HCT116 (cell line): ENCODE measurements at regions not wholly inside any gene's neighbourhood (a gene's known extent, or its start where the extent isn't known, plus 50 kb on each side); places are given as distances from the start of the nearest gene placed in this dataset.

Experiments used
- ATAC-seq: fragments of 200-7000 bp; cut with Tn5 transposase; 2 replicates; pipeline ENCODE4 v1.9.1; 2020; ENCODE audit warnings: mild to moderate bottlenecking, moderate library complexity
- BruUV-seq: library from RNA; stranded (reverse); fragments of 400-500 nt; replicated peaks from 2 replicates; lab custom pipeline; 2021; lab: Mats Ljungman, UMichigan
- CTCF ChIA-PET: fragments of 300-600 bp; sonication (Branson Sonifier 250); formaldehyde crosslinking; loops from one replicate; lab custom pipeline; 2021; ENCODE audit warnings: antibody characterized with exemption; lab: Charles Lee
- POLR2A ChIA-PET: fragments of 300-600, 350-600 bp; sonication (Branson Sonifier 250); formaldehyde crosslinking; loops from one replicate; lab custom pipeline; 2021; ENCODE audit warnings: antibody characterized with exemption; lab: Charles Lee
- RAD21 ChIA-PET, 2 experiments: fragments of 300-600 bp; sonication (Branson Sonifier 250); formaldehyde crosslinking; loops; one replicate each; lab custom pipeline; 2023; ENCODE audit warnings: low total read pairs in 2 of 2; ENCODE audit not compliant: uncharacterized antibody in 2 of 2, unreplicated experiment in 2 of 2, low non-redundant PET in 1 of 2; lab: Charles Lee
- DNase-seq: peaks from one replicate; pipeline ENCODE4 v3.0.0-alpha.2; 2010; ENCODE audit warnings: low read depth, low spot score
- H2AFZ ChIP-seq: fragments of 200-600 bp; shearing (Covaris generic), sonication (generic); 2 replicates; pipeline ENCODE4 v1.6.1; 2017; ENCODE audit warnings: low read depth, mixed run types, mixed read lengths, antibody characterized with exemption, low read length; ENCODE audit not compliant: poor library complexity, severe bottlenecking
- H3K27ac ChIP-seq: 2 replicates; pipeline ENCODE4 v1.5.1; 2012; ENCODE audit warnings: low read depth, low read length
- H3K27me3 ChIP-seq: fragments of 200-600 bp; sonication (generic); 2 replicates; pipeline ENCODE4 v1.6.1; 2016; ENCODE audit warnings: mixed run types, low read length, mixed read lengths; ENCODE audit not compliant: insufficient read depth
- H3K36me3 ChIP-seq, 2 experiments: fragments of 200-500 bp in 1 of 2; fragments of 200-600 bp in 1 of 2; sonication (Bioruptor generic) in 1 of 2; sonication (generic) in 1 of 2; 2 replicates each; pipeline versions ENCODE4 v1.5.1 to v1.6.1; 2014 to 2016; ENCODE audit warnings: low read length in 2 of 2, inconsistent platforms in 1 of 2, mixed read lengths in 1 of 2, mixed run types in 1 of 2; ENCODE audit not compliant: insufficient read depth in 2 of 2, control insufficient read depth in 1 of 2
- H3K4me1 ChIP-seq, 2 experiments: fragments of 200-600 bp in 1 of 2; sonication (generic) in 1 of 2; 2 replicates each; pipeline versions ENCODE4 v1.5.1 to v1.6.1; 2012 to 2017; ENCODE audit warnings: low read length in 2 of 2, inconsistent platforms in 1 of 2, mild to moderate bottlenecking in 1 of 2, mixed read lengths in 1 of 2, mixed run types in 1 of 2, moderate library complexity in 1 of 2; ENCODE audit not compliant: insufficient read depth in 2 of 2, control insufficient read depth in 1 of 2
- H3K4me2 ChIP-seq: fragments of 200-600 bp; sonication (generic); 2 replicates; pipeline ENCODE4 v1.6.1; 2017; ENCODE audit warnings: mixed run types, low read length, mixed read lengths
- H3K4me3 ChIP-seq, 2 experiments: fragments of 200-600 bp in 1 of 2; sonication (generic) in 1 of 2; replicated peaks in 1 of 2; 2 replicates each; pipeline ENCODE4 v1.5.1; 2011 to 2016; ENCODE audit warnings: low read length in 2 of 2, control low read depth in 1 of 2, low read depth in 1 of 2, mild to moderate bottlenecking in 1 of 2, mixed read lengths in 1 of 2, mixed run types in 1 of 2
- H3K79me2 ChIP-seq: fragments of 200-600 bp; sonication (generic); 2 replicates; pipeline ENCODE4 v1.6.1; 2017; ENCODE audit warnings: mild to moderate bottlenecking, mixed run types, low read length, moderate library complexity, mixed read lengths; ENCODE audit not compliant: insufficient read depth
- H3K9ac ChIP-seq: fragments of 200-600 bp; sonication (generic); 2 replicates; pipeline ENCODE4 v1.6.1; 2016; ENCODE audit warnings: low read length, mixed read lengths
- H3K9me2 ChIP-seq: fragments of 200-600 bp; sonication (generic), shearing (Covaris generic); 2 replicates; pipeline ENCODE4 v1.6.1; 2017; ENCODE audit warnings: mixed run types, mild to moderate bottlenecking, moderate library complexity; ENCODE audit not compliant: insufficient read depth
- H3K9me3 ChIP-seq, 2 experiments: fragments of 200-500 bp in 1 of 2; fragments of 200-600 bp in 1 of 2; sonication (Bioruptor generic) in 1 of 2; sonication (generic) in 1 of 2; 2 replicates each; pipeline ENCODE4 v1.6.1; 2014 to 2017; ENCODE audit warnings: low read length in 2 of 2, mixed read lengths in 2 of 2, inconsistent platforms in 1 of 2, low read depth in 1 of 2, mild to moderate bottlenecking in 1 of 2, mixed run types in 1 of 2, moderate library complexity in 1 of 2; ENCODE audit not compliant: control insufficient read depth in 1 of 2, insufficient read depth in 1 of 2
- H4K20me1 ChIP-seq: fragments of 200-600 bp; sonication (generic), shearing (Covaris generic); 2 replicates; pipeline ENCODE4 v1.6.1; 2017; ENCODE audit warnings: mixed run types, mild to moderate bottlenecking, moderate library complexity; ENCODE audit not compliant: insufficient read depth
- CBX3 ChIP-seq: IDR thresholded peaks from 2 replicates; pipeline ENCODE4 v1.6.1; 2012; ENCODE audit warnings: low read depth
- CEBPB ChIP-seq: IDR thresholded peaks from 2 replicates; pipeline ENCODE4 v1.6.1; 2012; ENCODE audit warnings: low read depth
- EGR1 ChIP-seq: IDR thresholded peaks from 2 replicates; pipeline ENCODE4 v1.6.1; 2012; ENCODE audit warnings: low read depth
- EZH2 ChIP-seq: fragments of 200-600 bp; sonication (generic); IDR thresholded peaks from 2 replicates; pipeline ENCODE4 v1.6.1; 2017; ENCODE audit warnings: antibody characterized with exemption, mixed run types
- FOSL1 ChIP-seq: IDR thresholded peaks from 2 replicates; pipeline ENCODE4 v1.6.1; 2012; ENCODE audit warnings: low read depth
- MAX ChIP-seq: IDR thresholded peaks from 2 replicates; pipeline ENCODE4 v1.6.1; 2012
- POLR2A ChIP-seq: IDR thresholded peaks from 2 replicates; pipeline ENCODE4 v1.7.0; 2011; ENCODE audit warnings: borderline replicate concordance; ENCODE audit not compliant: insufficient read depth, insufficient read length; ENCODE audit errors: extremely low read depth
- POLR2AphosphoS5 ChIP-seq: IDR thresholded peaks from 2 replicates; pipeline ENCODE4 v1.6.1; 2011; ENCODE audit warnings: mild to moderate bottlenecking, low read depth, low read length, moderate library complexity
- RAD21 ChIP-seq: IDR thresholded peaks from 2 replicates; pipeline ENCODE4 v1.6.1; 2012; ENCODE audit warnings: low read depth, mild to moderate bottlenecking
- SIN3A ChIP-seq: IDR thresholded peaks from 2 replicates; pipeline ENCODE4 v1.6.1; 2012; ENCODE audit warnings: low read depth
- SP1 ChIP-seq: IDR thresholded peaks from 2 replicates; pipeline ENCODE4 v1.6.1; 2012; ENCODE audit warnings: low read depth
- SRF ChIP-seq: IDR thresholded peaks from 2 replicates; pipeline ENCODE4 v1.6.1; 2012; ENCODE audit warnings: low read depth
- YY1 ChIP-seq: IDR thresholded peaks from 2 replicates; pipeline ENCODE4 v1.6.1; 2011; ENCODE audit warnings: low read length, low read depth, moderate library complexity, mild to moderate bottlenecking; ENCODE audit not compliant: insufficient replicate concordance; ENCODE audit errors: extremely low read depth
- ZFX ChIP-seq: fragments of 450-650 bp; IDR thresholded peaks from 2 replicates; pipeline ENCODE4 v1.6.1; 2017
- ZNF274 ChIP-seq: fragments of 200-500 bp; sonication (Bioruptor generic); IDR thresholded peaks from 2 replicates; pipeline ENCODE4 v1.6.1; 2014; ENCODE audit warnings: mild to moderate bottlenecking, low read depth, low read length, inconsistent platforms
- intact Hi-C: fragments of 100-400 bp; cut with micrococcal nuclease; formaldehyde crosslinking; loops from 2 replicates; pipeline ENCODE4 v1.10.0; 2022
- TF ChIP-seq, protein P1 (sequence below): IDR thresholded peaks from 2 replicates; pipeline ENCODE4 v1.6.1; 2012; ENCODE audit warnings: low read depth
- TF ChIP-seq, protein P2 (sequence below): IDR thresholded peaks from 2 replicates; pipeline ENCODE4 v1.6.1; 2011; ENCODE audit warnings: mild to moderate bottlenecking, low read length, moderate library complexity; ENCODE audit not compliant: insufficient replicate concordance; ENCODE audit errors: extremely low read depth

- TF ChIP-seq FOSL1 (peak; percentile 25; the same call in 1 of the 2 replicates), SP1 (no peak), YY1 (no peak), POLR2AphosphoS5 (no peak)
- peak; percentile 52; the same call in 1 of the 2 replicates for ATAC-seq
- Histone ChIP-seq H4K20me1 (no peaks in the 10 kb centered on the region), H3K27ac (no peak overlapping the region), H3K4me2 (peak overlapping the region; percentile 24), H3K9me2 (no peaks in the 10 kb centered on the region), H3K79me2 (no peaks in the 10 kb centered on the region), H3K9ac (no peak overlapping the region), H2AFZ (no peak overlapping the region), H3K9me3 (no peaks in the 10 kb centered on the region), H3K4me1 (peaks cover 10 to 37% of the 10 kb centered on the region in 2 experiments), H3K27me3 (no peaks in the 10 kb centered on the region), H3K4me3 (no peak overlapping the region), H3K36me3 (no peaks in the 10 kb centered on the region)
- DNase-seq, result no peak
- ChIA-PET RAD21 (no interaction called here), CTCF (no interaction called here), POLR2A (no interaction called here)
- intact Hi-C loops, result no loop called here
- BruUV-seq, result no TSS peak
Observed at GRCh38 chr3:118548434-118548833, 486.2 kb downstream of the IGSF11 start.

DNA sequence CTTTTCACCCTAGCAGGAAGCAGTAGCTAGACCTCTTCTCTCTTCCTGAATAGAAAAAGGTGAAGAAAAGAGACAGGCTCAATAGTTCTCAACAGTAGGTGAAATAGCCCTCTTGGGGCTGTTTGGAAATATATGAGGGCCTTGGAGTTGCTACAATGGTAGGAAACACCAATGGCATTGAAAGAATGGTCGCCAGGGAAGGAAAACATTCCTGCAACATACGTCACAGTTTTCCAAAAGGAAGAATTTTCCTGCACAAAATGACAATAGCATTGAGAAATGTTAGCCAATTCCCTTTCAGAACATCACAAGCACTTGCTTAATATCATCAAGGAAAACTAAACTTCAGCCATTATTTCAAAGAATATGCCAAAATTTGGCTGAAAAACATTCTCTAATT, 484.5 kb downstream of the IGSF11 start:
- no peak overlapping the region for H3K4me2 ChIP-seq
- H3K79me2 ChIP-seq, result no peaks in the 10 kb centered on the region
- BruUV-seq, result no TSS peak
- CTCF ChIA-PET, result no interaction called here
- peaks cover 1 to 22% of the 10 kb centered on the region in 2 experiments; a peak in 2 of 4 replicates for H3K4me1 ChIP-seq
- no peak overlapping the region for H3K4me3 ChIP-seq
- H3K9me2 ChIP-seq, result no peaks in the 10 kb centered on the region
- intact Hi-C loops, result no loop called here
- no peak overlapping the region for H3K9ac ChIP-seq
- no peaks in the 10 kb centered on the region for H3K27me3 ChIP-seq
- RAD21 ChIA-PET, result no interaction called here
- H4K20me1 ChIP-seq, result no peaks in the 10 kb centered on the region
- POLR2A ChIA-PET, result no interaction called here
- no peak overlapping the region for H3K27ac ChIP-seq
- no peak for ATAC-seq
- no peak for DNase-seq
- no peak overlapping the region for H2AFZ ChIP-seq
- H3K36me3 ChIP-seq, result no peaks in the 10 kb centered on the region
- no peaks in the 10 kb centered on the region for H3K9me3 ChIP-seq
- no peak for TF ChIP-seq MAX
- TF ChIP-seq YY1, result no peak
- TF ChIP-seq CEBPB, result no peak
- no peak for TF ChIP-seq EZH2
- no peak for TF ChIP-seq SRF
- no peak for TF ChIP-seq CBX3
- no peak for TF ChIP-seq EGR1
- no peak for TF ChIP-seq SIN3A
- no peak for TF ChIP-seq ZNF274
- TF ChIP-seq RAD21, result no peak
- TF ChIP-seq, protein P1, sequence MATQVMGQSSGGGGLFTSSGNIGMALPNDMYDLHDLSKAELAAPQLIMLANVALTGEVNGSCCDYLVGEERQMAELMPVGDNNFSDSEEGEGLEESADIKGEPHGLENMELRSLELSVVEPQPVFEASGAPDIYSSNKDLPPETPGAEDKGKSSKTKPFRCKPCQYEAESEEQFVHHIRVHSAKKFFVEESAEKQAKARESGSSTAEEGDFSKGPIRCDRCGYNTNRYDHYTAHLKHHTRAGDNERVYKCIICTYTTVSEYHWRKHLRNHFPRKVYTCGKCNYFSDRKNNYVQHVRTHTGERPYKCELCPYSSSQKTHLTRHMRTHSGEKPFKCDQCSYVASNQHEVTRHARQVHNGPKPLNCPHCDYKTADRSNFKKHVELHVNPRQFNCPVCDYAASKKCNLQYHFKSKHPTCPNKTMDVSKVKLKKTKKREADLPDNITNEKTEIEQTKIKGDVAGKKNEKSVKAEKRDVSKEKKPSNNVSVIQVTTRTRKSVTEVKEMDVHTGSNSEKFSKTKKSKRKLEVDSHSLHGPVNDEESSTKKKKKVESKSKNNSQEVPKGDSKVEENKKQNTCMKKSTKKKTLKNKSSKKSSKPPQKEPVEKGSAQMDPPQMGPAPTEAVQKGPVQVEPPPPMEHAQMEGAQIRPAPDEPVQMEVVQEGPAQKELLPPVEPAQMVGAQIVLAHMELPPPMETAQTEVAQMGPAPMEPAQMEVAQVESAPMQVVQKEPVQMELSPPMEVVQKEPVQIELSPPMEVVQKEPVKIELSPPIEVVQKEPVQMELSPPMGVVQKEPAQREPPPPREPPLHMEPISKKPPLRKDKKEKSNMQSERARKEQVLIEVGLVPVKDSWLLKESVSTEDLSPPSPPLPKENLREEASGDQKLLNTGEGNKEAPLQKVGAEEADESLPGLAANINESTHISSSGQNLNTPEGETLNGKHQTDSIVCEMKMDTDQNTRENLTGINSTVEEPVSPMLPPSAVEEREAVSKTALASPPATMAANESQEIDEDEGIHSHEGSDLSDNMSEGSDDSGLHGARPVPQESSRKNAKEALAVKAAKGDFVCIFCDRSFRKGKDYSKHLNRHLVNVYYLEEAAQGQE, result no peak
- TF ChIP-seq FOSL1, result no peak
- TF ChIP-seq, protein P2, sequence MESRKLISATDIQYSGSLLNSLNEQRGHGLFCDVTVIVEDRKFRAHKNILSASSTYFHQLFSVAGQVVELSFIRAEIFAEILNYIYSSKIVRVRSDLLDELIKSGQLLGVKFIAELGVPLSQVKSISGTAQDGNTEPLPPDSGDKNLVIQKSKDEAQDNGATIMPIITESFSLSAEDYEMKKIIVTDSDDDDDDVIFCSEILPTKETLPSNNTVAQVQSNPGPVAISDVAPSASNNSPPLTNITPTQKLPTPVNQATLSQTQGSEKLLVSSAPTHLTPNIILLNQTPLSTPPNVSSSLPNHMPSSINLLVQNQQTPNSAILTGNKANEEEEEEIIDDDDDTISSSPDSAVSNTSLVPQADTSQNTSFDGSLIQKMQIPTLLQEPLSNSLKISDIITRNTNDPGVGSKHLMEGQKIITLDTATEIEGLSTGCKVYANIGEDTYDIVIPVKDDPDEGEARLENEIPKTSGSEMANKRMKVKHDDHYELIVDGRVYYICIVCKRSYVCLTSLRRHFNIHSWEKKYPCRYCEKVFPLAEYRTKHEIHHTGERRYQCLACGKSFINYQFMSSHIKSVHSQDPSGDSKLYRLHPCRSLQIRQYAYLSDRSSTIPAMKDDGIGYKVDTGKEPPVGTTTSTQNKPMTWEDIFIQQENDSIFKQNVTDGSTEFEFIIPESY, result no peak
- TF ChIP-seq SP1, result no peak
- no peak for TF ChIP-seq ZFX
- TF ChIP-seq POLR2A, result no peak
